Uterus (tissue), 2 donors: ENCODE measurements at regions not wholly inside any gene's neighbourhood (a gene's known extent, or its start where the extent isn't known, plus 50 kb on each side); places are given as distances from the start of the nearest gene placed in this dataset.

Experiments used
- CTCF ChIP-seq, 4 experiments: fragments of 200-600 bp in 2 of 4; fragments of 450-650 bp in 2 of 4; sonication (generic) in 2 of 4; IDR thresholded peaks; one replicate each; pipeline ENCODE4 v1.5.1; 2016 to 2019; ENCODE audit warnings: antibody characterized with exemption in 4 of 4, mild to moderate bottlenecking in 2 of 4, moderate library complexity in 1 of 4
- POLR2A ChIP-seq, 2 donors: fragments of 450-650 bp; IDR thresholded peaks; one replicate each; pipeline ENCODE4 v1.6.1; 2016; ENCODE audit warnings: antibody characterized with exemption in 2 of 2, mild to moderate bottlenecking in 1 of 2, moderate library complexity in 1 of 2

GRCh38 chr11:12324585-12324984, 52.8 kb upstream of the PARVA start:
- TF ChIP-seq CTCF (IDR thresholded peaks at IDR 0.05): no peak
- TF ChIP-seq POLR2A (IDR thresholded peaks at IDR 0.05): no peak
